GM12875 (cell line): ENCODE measurements at regions not wholly inside any gene's neighbourhood (a gene's known extent, or its start where the extent isn't known, plus 50 kb on each side); places are given as distances from the start of the nearest gene placed in this dataset.
A peak's percentile ranks its signal among the peaks of the same experiment; 100 is the strongest.
"Not testable (repeated sequence)": the region's sequence is repeated elsewhere in the genome, so short reads cannot be mapped to it uniquely, and the experiment has no call there.

Source experiments
- H3K4me3 ChIP-seq: one replicate; pipeline ENCODE4 v1.5.1; 2011; ENCODE audit warnings: low read depth, low read length, control low read depth
- TF ChIP-seq, protein P1 (sequence below): IDR thresholded peaks from 2 replicates; pipeline ENCODE4 v1.5.1; 2011; ENCODE audit warnings: low read depth, mild to moderate bottlenecking, control low read depth, inconsistent platforms, low read length, moderate library complexity, borderline replicate concordance; ENCODE audit not compliant: insufficient read depth

DNA sequence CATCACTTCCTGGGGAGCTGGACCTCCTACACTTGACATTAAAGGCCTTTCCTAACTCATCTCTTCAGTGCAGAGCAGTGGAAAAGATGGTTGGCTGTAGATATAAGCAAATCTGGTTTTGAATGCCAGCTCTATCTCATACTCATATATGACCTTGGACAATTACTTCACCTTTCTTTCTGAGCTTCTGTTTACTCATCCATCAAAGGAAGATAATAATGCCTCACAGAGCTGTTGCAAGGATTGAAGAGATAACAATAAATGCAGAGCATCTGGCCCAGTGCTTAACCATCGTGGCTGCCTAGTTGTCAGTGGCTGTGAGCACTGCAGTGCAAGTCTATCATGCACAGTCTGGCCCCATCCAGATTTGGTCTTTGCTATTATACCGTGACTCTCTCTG lies 148.1 kb upstream of the EOLA2 start:
- TF ChIP-seq, protein P1, sequence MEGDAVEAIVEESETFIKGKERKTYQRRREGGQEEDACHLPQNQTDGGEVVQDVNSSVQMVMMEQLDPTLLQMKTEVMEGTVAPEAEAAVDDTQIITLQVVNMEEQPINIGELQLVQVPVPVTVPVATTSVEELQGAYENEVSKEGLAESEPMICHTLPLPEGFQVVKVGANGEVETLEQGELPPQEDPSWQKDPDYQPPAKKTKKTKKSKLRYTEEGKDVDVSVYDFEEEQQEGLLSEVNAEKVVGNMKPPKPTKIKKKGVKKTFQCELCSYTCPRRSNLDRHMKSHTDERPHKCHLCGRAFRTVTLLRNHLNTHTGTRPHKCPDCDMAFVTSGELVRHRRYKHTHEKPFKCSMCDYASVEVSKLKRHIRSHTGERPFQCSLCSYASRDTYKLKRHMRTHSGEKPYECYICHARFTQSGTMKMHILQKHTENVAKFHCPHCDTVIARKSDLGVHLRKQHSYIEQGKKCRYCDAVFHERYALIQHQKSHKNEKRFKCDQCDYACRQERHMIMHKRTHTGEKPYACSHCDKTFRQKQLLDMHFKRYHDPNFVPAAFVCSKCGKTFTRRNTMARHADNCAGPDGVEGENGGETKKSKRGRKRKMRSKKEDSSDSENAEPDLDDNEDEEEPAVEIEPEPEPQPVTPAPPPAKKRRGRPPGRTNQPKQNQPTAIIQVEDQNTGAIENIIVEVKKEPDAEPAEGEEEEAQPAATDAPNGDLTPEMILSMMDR, result no peak
- H3K4me3 ChIP-seq, result no peak overlapping the region

- no peak overlapping the region for H3K4me3 ChIP-seq
- TF ChIP-seq, protein P1, result 0 out of 2 replicates have a peak, but pooled peaks have one; percentile 1
These were observed 149.3 kb upstream of the EOLA2 start for GRCh38 chrX:150087612-150088011.

GRCh38 chrX:150088042-150088441 lies 149.8 kb upstream of the EOLA2 start:
- TF ChIP-seq, protein P1, result no peak
- H3K4me3 ChIP-seq, result no peak overlapping the region

- TF ChIP-seq, protein P1, result no peak
- no peak overlapping the region for H3K4me3 ChIP-seq
These were observed 150.7 kb upstream of the EOLA2 start for GRCh38 chrX:150088766-150089518.

DNA sequence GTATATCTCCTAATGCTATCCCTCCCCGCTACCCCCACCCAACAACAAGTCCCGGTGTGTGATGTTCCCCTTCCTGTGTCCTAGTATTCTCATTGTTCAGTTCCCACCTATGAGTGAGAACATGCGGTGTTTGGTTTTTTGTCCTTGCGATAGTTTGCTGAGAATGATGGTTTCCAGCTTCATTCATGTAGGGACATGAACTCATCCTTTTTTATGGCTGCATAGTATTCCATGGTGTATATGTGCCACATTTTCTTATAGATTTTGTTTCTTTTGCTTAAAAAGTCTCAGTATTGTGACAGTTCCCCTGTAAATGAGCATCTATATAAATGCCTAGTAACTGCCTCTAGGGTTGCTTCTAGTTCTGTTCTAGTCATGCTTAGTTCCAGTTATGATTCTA lies 153.0 kb upstream of the EOLA2 start:
- H3K4me3 ChIP-seq, result not testable (repeated sequence)

GRCh38 chrX:150092549-150092948 lies 154.3 kb upstream of the EOLA2 start:
- H3K4me3 ChIP-seq, result no peak overlapping the region
- TF ChIP-seq, protein P1, result no peak

DNA sequence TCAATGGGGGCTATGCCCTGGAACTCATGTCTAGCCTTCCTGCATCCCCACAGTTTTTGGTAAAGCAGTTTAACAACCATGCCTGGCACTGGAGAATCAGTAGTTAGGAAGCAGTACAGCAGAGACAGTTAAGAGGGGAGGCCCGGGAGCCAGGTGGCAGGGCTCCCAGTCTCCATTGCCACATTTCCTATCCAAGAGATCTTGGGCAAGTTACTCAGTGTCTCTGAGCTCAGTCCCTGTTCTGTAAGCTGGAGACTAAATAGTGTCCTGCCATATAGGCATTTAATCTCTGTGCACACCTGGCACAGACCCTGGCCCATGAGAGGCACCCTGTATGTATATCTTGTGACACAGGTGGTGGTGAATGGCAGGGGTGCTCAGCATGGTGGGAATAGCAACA lies 156.1 kb upstream of the EOLA2 start:
- TF ChIP-seq, protein P1, result no peak
- H3K4me3 ChIP-seq, result no peak overlapping the region
